Adipocyte (in vitro differentiated cells): ENCODE measurements at regions not wholly inside any gene's neighbourhood (a gene's known extent, or its start where the extent isn't known, plus 50 kb on each side); places are given as distances from the start of the nearest gene placed in this dataset.
A peak's percentile ranks its signal among the peaks of the same experiment; 100 is the strongest.

ENCODE experiments used
- DNase-seq: peaks from one replicate; pipeline ENCODE4 v3.0.0-alpha.2; 2015; ENCODE audit warnings: low read depth
- H3K27me3 ChIP-seq: replicated peaks from 2 replicates; pipeline ENCODE4 v1.7.0; 2013; ENCODE audit warnings: mild to moderate bottlenecking, low read length, moderate library complexity; ENCODE audit not compliant: control insufficient read depth, insufficient read depth
- H3K36me3 ChIP-seq: 2 replicates; pipeline ENCODE4 v1.7.0; 2013; ENCODE audit warnings: low read length, mild to moderate bottlenecking, moderate library complexity; ENCODE audit not compliant: control insufficient read depth, insufficient read depth, severe bottlenecking
- H3K4me1 ChIP-seq: 2 replicates; pipeline ENCODE4 v1.7.0; 2013; ENCODE audit warnings: mild to moderate bottlenecking, low read length, moderate library complexity; ENCODE audit not compliant: control insufficient read depth, insufficient read depth
- H3K4me3 ChIP-seq: 2 replicates; pipeline ENCODE4 v1.7.0; 2013; ENCODE audit warnings: mild to moderate bottlenecking, low read length, moderate library complexity
- H3K9ac ChIP-seq: 2 replicates; pipeline ENCODE4 v1.7.0; 2013; ENCODE audit warnings: mild to moderate bottlenecking, low read length, moderate library complexity
- H3K9me3 ChIP-seq: 2 replicates; pipeline ENCODE4 v1.7.0; 2013; ENCODE audit warnings: mild to moderate bottlenecking, low read length, moderate library complexity; ENCODE audit not compliant: control insufficient read depth

DNA sequence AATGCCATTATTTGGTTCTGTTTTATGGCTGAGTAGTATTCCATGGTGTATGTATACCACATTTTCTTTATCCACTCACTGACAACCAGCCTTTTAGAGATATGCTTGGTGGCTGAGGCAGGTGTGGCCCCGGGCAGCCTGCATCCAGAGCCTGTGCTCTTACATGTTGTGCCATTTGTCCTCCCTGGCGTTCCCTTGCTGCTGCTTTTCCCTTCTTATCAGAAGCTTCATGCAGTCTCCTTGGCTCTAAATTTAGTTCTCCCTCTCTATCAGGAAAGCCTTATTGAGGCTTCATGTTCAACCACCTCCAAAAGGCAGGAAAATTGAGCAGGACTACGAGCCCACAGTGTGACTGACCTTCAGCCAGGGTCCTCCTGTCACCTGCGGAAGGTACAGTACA, 131.7 kb upstream of the ITGA6 start:
- H3K4me1 ChIP-seq, result peaks cover 8% of the 10 kb centered on the region
- no peak overlapping the region for H3K4me3 ChIP-seq
- DNase-seq, result no peak
- H3K27me3 ChIP-seq, result peaks cover 40% of the 10 kb centered on the region
- H3K9me3 ChIP-seq, result peaks cover 5% of the 10 kb centered on the region
- H3K36me3 ChIP-seq, result no peaks in the 10 kb centered on the region
- H3K9ac ChIP-seq, result no peak overlapping the region

DNA sequence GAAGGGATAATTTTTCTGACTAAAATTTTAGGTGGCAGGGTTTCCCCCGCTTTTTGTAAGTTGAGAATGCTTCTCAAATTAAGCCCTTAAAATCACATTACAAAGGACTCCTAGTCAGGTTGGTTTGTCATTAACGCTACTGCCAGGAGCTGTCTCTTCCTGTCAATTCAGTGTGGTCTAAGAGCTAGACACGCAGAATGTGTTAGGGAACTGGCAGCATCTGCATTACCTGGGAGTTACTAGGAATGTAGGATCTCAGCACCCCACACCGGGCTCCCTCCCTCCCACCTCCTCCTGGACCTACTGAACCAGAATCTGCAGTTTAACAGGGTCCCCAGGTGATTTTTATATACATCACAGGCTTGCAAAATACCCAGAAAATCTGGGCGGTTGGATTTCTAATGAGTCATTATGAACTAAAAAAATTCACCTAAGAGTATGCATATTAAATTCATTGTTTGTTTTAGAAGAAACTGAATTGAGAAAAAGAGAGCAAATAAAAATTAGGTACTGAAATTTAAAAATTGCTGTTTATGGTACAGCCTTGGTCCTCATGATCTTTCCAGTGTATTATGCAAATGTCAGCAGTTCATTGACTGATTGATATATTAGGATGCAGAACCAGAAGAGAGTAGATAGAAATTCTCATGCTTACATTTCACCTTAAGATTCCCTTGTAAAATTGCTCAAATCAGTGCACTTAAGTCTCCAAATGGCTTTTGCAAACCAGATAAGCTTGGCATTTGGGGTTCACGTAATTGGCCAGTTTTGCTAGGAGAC, 130.9 kb upstream of the ITGA6 start:
- Histone ChIP-seq H3K36me3 (no peaks in the 10 kb centered on the region), H3K9me3 (peaks cover 7% of the 10 kb centered on the region), H3K4me1 (peaks cover 8% of the 10 kb centered on the region), H3K27me3 (peaks cover 40% of the 10 kb centered on the region), H3K4me3 (no peak overlapping the region), H3K9ac (no peak overlapping the region)
- no peak for DNase-seq

DNA sequence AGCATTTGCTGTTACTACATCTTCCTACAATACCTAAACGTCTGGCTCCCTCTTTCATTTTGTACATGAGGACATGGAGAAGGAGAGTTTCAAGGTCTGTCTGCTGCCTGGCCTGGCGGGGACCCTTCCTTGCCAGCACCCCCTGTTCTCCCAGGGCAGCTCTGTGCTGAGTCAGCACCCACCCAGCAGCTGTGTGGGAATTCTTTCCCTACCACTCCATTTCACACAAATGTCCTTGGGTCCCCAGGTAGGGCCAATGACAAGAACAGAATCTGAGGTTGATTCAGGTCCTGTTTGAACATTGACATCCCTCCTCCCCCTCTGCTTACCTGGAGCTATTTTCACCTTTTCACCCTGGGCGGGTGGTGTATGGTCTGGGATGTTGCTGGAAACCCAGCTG, 129.9 kb upstream of the ITGA6 start:
- H3K9ac ChIP-seq, result no peak overlapping the region
- peaks cover 8% of the 10 kb centered on the region for H3K4me1 ChIP-seq
- peaks cover 7% of the 10 kb centered on the region for H3K9me3 ChIP-seq
- no peak overlapping the region for H3K4me3 ChIP-seq
- H3K27me3 ChIP-seq, result peaks cover 40% of the 10 kb centered on the region
- H3K36me3 ChIP-seq, result no peaks in the 10 kb centered on the region
- no peak for DNase-seq

DNA sequence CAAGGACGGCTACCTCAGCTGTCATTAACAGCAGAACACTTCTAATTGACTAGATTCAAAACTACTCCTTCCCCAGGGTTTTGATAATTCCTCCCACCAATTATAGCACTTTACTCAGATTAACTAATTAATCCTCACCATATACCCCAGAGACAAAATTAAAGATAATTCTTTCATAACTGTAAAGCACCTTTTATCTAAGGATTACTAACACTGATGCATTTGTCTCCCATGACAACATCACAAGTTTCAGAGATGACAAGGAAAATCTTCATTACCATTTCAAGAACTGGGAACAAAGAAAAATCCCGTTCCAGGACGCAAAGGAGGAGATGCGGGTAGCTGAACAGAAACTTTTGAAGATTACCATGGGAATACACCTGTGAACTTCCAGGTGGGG, 129.4 kb upstream of the ITGA6 start:
- Histone ChIP-seq H3K36me3 (no peaks in the 10 kb centered on the region), H3K4me3 (no peak overlapping the region), H3K9ac (no peak overlapping the region), H3K27me3 (peaks cover 41% of the 10 kb centered on the region), H3K4me1 (peaks cover 8% of the 10 kb centered on the region), H3K9me3 (peaks cover 7% of the 10 kb centered on the region)
- DNase-seq, result no peak

DNA sequence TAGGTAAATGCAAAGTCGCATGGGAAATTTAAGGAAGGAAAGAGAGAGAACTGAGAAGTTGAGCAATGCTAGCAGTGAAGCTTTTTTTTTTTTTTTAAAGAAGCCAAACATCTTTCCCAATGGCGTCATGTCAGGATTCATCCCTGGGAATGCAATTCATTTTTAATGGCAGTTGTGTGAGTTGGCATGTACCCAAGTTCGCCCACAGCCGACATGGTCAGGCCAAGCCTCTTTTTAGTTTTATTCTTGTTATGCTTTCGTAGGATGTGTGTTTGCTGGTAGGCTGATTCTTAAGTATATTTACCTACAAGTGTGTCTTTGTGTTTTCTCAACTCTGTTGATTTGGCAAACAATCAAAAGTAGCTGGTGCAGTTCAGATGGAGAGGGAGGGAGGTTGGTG, 127.6 kb upstream of the ITGA6 start:
- Histone ChIP-seq H3K4me3 (no peak overlapping the region), H3K9ac (no peak overlapping the region), H3K36me3 (no peaks in the 10 kb centered on the region), H3K9me3 (peaks cover 7% of the 10 kb centered on the region), H3K4me1 (peaks cover 5% of the 10 kb centered on the region), H3K27me3 (peaks cover 47% of the 10 kb centered on the region)
- no peak for DNase-seq

DNA sequence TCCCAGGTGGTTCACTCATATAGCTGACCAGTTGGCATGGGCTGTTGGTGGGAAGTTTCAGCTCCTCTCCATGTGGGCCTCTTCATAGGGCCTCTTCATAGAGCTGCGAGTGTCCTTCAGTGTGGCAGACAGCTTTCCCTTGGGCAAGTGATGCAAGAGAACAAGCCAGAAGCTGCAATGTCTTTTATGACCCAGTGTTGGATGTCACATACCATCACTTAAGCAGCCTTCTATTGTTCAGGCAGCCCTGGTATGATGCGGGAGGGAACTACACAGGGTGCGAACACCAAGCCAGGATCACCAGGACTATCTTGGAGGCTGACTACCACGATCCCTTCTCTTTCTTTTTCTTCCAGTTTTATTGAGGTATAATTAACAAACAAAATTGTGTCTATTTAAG, 126.5 kb upstream of the ITGA6 start:
- DNase-seq, result no peak
- Histone ChIP-seq H3K9ac (no peak overlapping the region), H3K4me3 (no peak overlapping the region), H3K9me3 (peaks cover 7% of the 10 kb centered on the region), H3K27me3 (peaks cover 49% of the 10 kb centered on the region), H3K4me1 (peaks cover 5% of the 10 kb centered on the region), H3K36me3 (no peaks in the 10 kb centered on the region)

DNA sequence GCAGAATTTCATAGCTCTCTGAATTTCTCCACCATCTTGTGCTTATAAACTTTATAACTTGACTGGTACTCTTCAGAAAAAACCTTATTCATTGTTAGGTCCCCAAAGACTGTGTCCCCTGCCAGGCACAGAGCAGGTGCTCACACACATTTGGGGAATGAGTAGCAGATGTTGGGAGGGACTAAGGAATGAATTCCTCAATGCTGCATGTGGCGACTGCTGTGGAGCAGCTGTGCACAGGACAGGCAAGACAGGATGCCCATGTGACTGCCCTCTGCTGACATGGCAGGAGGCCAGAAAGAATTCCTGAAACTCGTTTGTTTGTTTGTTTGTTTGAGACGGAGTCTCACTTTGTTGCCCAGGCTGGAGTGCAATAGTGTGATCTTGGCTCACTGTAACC, 122.3 kb upstream of the ITGA6 start:
- no peak overlapping the region for H3K9ac ChIP-seq
- peaks cover 24% of the 10 kb centered on the region for H3K27me3 ChIP-seq
- no peaks in the 10 kb centered on the region for H3K4me1 ChIP-seq
- H3K9me3 ChIP-seq, result peaks cover 7% of the 10 kb centered on the region
- no peak for DNase-seq
- no peak overlapping the region for H3K4me3 ChIP-seq
- H3K36me3 ChIP-seq, result no peaks in the 10 kb centered on the region

DNA sequence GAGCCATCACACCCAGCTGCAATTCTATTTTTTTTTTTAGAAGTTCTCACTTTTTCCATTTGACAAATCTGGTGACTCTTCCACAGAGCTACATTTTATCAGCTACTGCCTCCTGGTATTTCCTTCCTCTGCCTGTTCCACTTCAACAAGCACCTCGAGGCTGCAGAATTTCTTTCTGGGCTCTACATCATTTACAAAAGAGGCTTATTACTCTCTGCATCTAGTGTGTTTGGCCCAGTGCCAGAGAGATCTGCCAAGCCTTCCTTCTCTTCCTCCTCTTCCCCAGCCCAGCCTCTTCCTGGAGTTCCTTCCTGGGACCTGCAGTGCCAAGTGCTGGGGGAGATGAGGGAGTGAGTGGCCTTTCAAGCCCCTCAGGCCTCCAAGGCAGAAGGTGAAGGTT, 119.6 kb upstream of the ITGA6 start:
- H3K4me3 ChIP-seq, result no peak overlapping the region
- peak; percentile 6 for DNase-seq
- H3K9ac ChIP-seq, result no peak overlapping the region
- no peaks in the 10 kb centered on the region for H3K36me3 ChIP-seq
- H3K27me3 ChIP-seq, result peaks cover 24% of the 10 kb centered on the region
- no peaks in the 10 kb centered on the region for H3K9me3 ChIP-seq
- peaks cover 3% of the 10 kb centered on the region for H3K4me1 ChIP-seq

DNA sequence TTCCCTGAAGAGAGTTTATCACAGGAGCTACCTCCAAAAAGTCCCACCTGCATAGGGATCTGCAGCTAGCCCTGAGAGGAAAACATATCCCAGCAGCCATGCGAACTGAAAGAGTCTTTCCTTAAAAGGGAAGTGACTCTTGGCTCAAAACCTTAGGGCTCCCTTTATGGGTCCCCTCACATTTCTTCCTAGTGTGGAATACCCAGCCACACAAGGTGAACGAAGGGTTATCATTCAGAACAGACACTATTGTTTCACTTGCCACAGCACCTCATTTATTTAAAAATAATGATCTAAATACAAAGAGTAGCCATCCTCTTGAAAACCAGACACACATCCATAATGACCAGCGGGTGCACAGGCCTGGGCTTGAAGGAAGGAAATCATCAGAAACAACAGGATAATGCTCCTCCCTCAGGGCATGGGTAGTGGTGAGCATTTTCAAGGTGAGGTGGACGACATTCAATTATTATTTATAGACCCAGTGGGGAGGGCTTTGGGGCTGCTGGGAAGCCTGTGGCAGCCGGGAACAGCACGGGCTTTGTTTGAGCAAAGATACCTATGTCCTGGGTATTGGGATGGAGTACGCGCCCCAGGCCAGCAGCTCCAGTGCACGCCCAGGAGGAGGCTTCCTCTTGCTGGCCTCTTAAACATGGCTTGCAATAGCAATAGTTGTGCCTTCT, 119.0 kb upstream of the ITGA6 start:
- no peak overlapping the region for H3K9ac ChIP-seq
- no peaks in the 10 kb centered on the region for H3K9me3 ChIP-seq
- peaks cover 3% of the 10 kb centered on the region for H3K4me1 ChIP-seq
- no peak overlapping the region for H3K4me3 ChIP-seq
- H3K27me3 ChIP-seq, result peaks cover 24% of the 10 kb centered on the region
- no peaks in the 10 kb centered on the region for H3K36me3 ChIP-seq
- DNase-seq, result no peak

DNA sequence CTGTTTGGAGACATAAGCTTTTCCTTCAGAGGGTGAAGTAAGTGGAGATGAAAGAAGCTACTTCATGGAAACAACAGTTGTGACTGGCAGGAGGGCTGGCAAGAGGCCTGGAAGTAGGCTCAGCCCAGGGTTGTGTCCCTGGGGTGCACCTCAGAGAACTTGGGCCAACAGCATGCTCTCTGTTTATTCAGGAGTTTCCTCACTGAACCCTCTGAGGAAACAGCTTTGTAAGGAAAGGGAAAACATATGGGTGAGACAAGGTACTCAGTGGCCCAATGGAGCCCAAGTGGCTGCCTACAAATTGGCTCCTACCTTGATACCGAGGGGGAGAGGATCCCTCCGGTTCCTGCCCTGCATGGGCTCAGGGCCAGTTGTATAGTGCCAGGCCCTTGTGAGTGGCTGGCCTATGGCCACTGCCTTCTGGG, 115.5 kb upstream of the ITGA6 start:
- no peaks in the 10 kb centered on the region for H3K9me3 ChIP-seq
- DNase-seq, result peak; percentile 19
- H3K4me3 ChIP-seq, result no peak overlapping the region
- no peak overlapping the region for H3K9ac ChIP-seq
- peaks cover 3% of the 10 kb centered on the region for H3K4me1 ChIP-seq
- peaks cover 11% of the 10 kb centered on the region for H3K27me3 ChIP-seq
- H3K36me3 ChIP-seq, result no peaks in the 10 kb centered on the region

DNA sequence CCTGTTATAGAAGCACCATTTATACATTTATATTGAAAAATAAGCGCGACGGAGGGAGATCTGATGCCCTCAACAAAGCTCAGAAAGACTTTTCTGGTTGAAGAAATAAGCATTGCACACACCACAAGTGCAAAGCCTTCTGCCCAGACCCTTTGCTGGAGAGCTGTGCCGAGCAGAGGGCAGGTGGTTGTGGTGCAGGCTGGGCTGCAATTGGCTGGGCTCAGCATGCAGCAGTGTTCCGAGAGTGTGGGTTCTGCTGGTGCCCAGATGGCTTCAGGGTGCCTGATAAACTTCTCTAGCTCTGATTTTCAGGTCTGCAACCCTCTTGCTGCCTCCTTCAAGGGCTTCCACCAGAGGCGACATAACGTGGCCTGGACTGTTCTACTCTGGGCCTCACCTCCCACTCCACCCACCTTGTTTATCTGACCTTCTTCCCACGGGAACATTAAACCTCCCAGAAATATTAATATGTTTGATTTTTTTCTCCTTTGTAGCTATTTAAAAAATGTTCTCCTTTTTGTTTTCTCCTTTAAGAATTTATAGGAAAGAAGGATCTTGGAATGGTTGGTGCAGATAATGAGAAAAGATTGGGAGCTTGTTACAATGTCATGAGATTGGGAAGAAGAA, 113.6 kb upstream of the ITGA6 start:
- Histone ChIP-seq H3K4me3 (no peak overlapping the region), H3K36me3 (no peaks in the 10 kb centered on the region), H3K27me3 (peaks cover 11% of the 10 kb centered on the region), H3K9ac (no peak overlapping the region), H3K4me1 (peaks cover 3% of the 10 kb centered on the region), H3K9me3 (no peaks in the 10 kb centered on the region)
- DNase-seq, result no peak
